ENCODE measurements at regions not wholly inside any gene's neighbourhood (a gene's known extent, or its start where the extent isn't known, plus 50 kb on each side); places are given as distances from the start of the nearest gene placed in this dataset.

DNA sequence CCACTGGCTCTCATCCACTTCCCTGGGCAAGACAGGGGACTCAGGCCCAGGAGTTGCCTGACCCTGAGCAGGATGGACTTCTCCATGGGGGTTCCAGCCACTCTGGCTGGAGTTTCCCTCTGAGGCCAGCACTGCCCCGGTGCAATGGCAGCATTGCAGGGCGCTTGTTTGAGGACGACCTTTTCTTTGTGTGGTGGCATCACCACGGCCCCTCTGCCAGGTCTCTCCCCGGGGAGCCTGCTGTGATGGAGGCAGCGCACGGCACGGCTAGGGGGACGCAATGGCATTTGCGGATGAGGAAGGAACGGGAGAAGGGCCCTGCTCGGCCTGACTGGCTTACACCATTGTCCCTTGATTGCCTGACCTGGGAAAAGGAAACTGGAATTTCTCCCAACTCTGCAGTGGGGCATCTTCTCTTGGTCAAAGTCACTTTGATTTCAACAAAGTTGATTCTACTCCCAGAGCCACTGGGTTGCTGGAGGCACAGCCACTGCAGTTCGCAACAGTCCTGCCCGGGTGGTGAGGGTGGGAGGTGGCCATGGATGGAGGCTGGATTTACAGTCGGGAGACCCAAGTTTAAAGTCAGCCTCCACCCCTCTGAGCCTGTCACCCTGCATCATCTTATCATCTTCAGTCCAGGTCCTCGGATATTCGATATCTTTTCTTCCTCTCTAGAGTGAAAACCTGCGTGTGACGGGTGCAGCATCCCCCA is 82.9 kb upstream of the ZNF469 start:
- TF ChIP-seq, protein P1, sequence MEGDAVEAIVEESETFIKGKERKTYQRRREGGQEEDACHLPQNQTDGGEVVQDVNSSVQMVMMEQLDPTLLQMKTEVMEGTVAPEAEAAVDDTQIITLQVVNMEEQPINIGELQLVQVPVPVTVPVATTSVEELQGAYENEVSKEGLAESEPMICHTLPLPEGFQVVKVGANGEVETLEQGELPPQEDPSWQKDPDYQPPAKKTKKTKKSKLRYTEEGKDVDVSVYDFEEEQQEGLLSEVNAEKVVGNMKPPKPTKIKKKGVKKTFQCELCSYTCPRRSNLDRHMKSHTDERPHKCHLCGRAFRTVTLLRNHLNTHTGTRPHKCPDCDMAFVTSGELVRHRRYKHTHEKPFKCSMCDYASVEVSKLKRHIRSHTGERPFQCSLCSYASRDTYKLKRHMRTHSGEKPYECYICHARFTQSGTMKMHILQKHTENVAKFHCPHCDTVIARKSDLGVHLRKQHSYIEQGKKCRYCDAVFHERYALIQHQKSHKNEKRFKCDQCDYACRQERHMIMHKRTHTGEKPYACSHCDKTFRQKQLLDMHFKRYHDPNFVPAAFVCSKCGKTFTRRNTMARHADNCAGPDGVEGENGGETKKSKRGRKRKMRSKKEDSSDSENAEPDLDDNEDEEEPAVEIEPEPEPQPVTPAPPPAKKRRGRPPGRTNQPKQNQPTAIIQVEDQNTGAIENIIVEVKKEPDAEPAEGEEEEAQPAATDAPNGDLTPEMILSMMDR (IDR thresholded peaks at IDR 0.05): no peak
- TF ChIP-seq RARB (CRISPR knock-in tag; IDR thresholded peaks at IDR 0.05) (no peak), RCOR1 (IDR thresholded peaks at IDR 0.05; ENCODE audit: low read depth, low read length) (no peak), RAD21 (conservative IDR thresholded peaks at IDR 0.05 in 1 of 2, IDR thresholded peaks at IDR 0.05 in 1 of 2) (no peak)
